Neural progenitor cell (in vitro differentiated cells): ENCODE measurements at regions not wholly inside any gene's neighbourhood (a gene's known extent, or its start where the extent isn't known, plus 50 kb on each side); places are given as distances from the start of the nearest gene placed in this dataset.

ENCODE experiments used
- DNase-seq: peaks from one replicate; pipeline ENCODE4 v3.0.0-alpha.2; 2016; ENCODE audit warnings: low spot score
- H2AFZ ChIP-seq: fragments of 200-600 bp; sonication (generic); replicated peaks from 2 replicates; pipeline ENCODE4 v1.6.1; 2016; ENCODE audit warnings: antibody characterized with exemption
- H3F3A ChIP-seq: fragments of 200-600 bp; sonication (generic); 2 replicates; pipeline ENCODE4 v1.6.1; 2016; ENCODE audit warnings: antibody characterized with exemption, low read depth
- H3K27ac ChIP-seq: fragments of 200-600 bp; sonication (generic); 2 replicates; pipeline ENCODE4 v1.5.1; 2016; ENCODE audit warnings: mild to moderate bottlenecking
- H3K27me3 ChIP-seq: fragments of 200-600 bp; sonication (generic); 2 replicates; pipeline ENCODE4 v1.6.1; 2016; ENCODE audit warnings: mild to moderate bottlenecking, moderate library complexity
- H3K36me3 ChIP-seq: fragments of 200-600 bp; sonication (generic); 2 replicates; pipeline ENCODE4 v1.5.1; 2016
- H3K4me1 ChIP-seq: fragments of 200-600 bp; sonication (generic); 2 replicates; pipeline ENCODE4 v1.6.1; 2016; ENCODE audit warnings: mixed run types
- H3K4me2 ChIP-seq: fragments of 200-600 bp; sonication (generic); 2 replicates; pipeline ENCODE4 v1.6.1; 2016
- H3K4me3 ChIP-seq: fragments of 200-600 bp; sonication (generic); 2 replicates; pipeline ENCODE4 v1.5.1; 2016
- H3K79me2 ChIP-seq: fragments of 200-600 bp; sonication (generic); 2 replicates; pipeline ENCODE4 v1.6.1; 2016; ENCODE audit warnings: low read depth
- H3K9ac ChIP-seq: fragments of 200-600 bp; sonication (generic); 2 replicates; pipeline ENCODE4 v1.6.1; 2016
- H3K9me3 ChIP-seq: fragments of 200-600 bp; sonication (generic); 2 replicates; pipeline ENCODE4 v1.5.1; 2016; ENCODE audit warnings: low read depth
- H4K20me1 ChIP-seq: fragments of 200-600 bp; sonication (generic); 2 replicates; pipeline ENCODE4 v1.6.1; 2016; ENCODE audit warnings: low read depth
- H3K27ac Mint-ChIP-seq: 3 replicates; pipeline ENCODE4 v1.8.0; 2021; ENCODE audit warnings: mixed read lengths
- H3K27me3 Mint-ChIP-seq: 2 replicates; pipeline ENCODE4 v1.8.0; 2022; ENCODE audit warnings: low read depth, mild to moderate bottlenecking, inconsistent platforms, moderate library complexity, mixed read lengths; ENCODE audit not compliant: insufficient read depth
- H3K36me3 Mint-ChIP-seq: 3 replicates; pipeline ENCODE4 v1.8.0; 2021; ENCODE audit warnings: mixed read lengths
- H3K4me1 Mint-ChIP-seq: 3 replicates; pipeline ENCODE4 v1.8.0; 2021; ENCODE audit warnings: mixed read lengths
- H3K4me3 Mint-ChIP-seq: 3 replicates; pipeline ENCODE4 v1.8.0; 2021; ENCODE audit warnings: mild to moderate bottlenecking, moderate library complexity, mixed read lengths
- H3K9me3 Mint-ChIP-seq: 3 replicates; pipeline ENCODE4 v1.8.0; 2020; ENCODE audit warnings: mixed read lengths
- CTCF ChIP-seq: fragments of 200-600 bp; sonication (generic); IDR thresholded peaks from 2 replicates; pipeline ENCODE4 v1.5.1; 2017; ENCODE audit warnings: antibody characterized with exemption, mild to moderate bottlenecking
- EZH2 ChIP-seq: fragments of 200-600 bp; sonication (generic); IDR thresholded peaks from 2 replicates; pipeline ENCODE4 v1.6.1; 2017; ENCODE audit warnings: antibody characterized with exemption, mild to moderate bottlenecking, moderate library complexity
- EZH2phosphoT487 ChIP-seq: fragments of 200-600 bp; sonication (generic); IDR thresholded peaks from 2 replicates; pipeline ENCODE4 v1.6.1; 2017; ENCODE audit warnings: antibody characterized with exemption

- H3K4me1 Mint-ChIP-seq: peaks cover 19% of the 10 kb centered on the region
Measured at GRCh38 chr9:108017671-108018070, 528.1 kb upstream of the KLF4 start.

GRCh38 chr9:108016446-108016845, 526.9 kb upstream of the KLF4 start:
- Histone ChIP-seq H3K79me2 (no peaks in the 10 kb centered on the region), H3K36me3 (no peaks in the 10 kb centered on the region), H3K9ac (no peak overlapping the region), H3F3A (no peaks in the 10 kb centered on the region), H4K20me1 (no peaks in the 10 kb centered on the region), H3K4me2 (no peak overlapping the region), H3K4me3 (no peak overlapping the region), H3K27ac (no peak overlapping the region), H3K27me3 (no peaks in the 10 kb centered on the region), H3K9me3 (no peaks in the 10 kb centered on the region), H3K4me1 (peaks cover 10% of the 10 kb centered on the region), H2AFZ (peak overlapping the region; percentile 7)
- H3K4me1 Mint-ChIP-seq: peaks cover 19% of the 10 kb centered on the region
- no peaks in the 10 kb centered on the region for H3K27me3 Mint-ChIP-seq
- no peak for DNase-seq
- H3K4me3 Mint-ChIP-seq: no peak overlapping the region
- H3K9me3 Mint-ChIP-seq: no peaks in the 10 kb centered on the region
- H3K36me3 Mint-ChIP-seq: no peaks in the 10 kb centered on the region
- H3K27ac Mint-ChIP-seq: peak overlapping the region; percentile 5
- no peak for TF ChIP-seq CTCF
- no peak for TF ChIP-seq EZH2
- no peak for TF ChIP-seq EZH2phosphoT487

More at GRCh38 chr9:108017671-108018070, 528.1 kb upstream of the KLF4 start:
- H3F3A ChIP-seq: no peaks in the 10 kb centered on the region
- no peak overlapping the region for H3K27ac ChIP-seq
- TF ChIP-seq EZH2 (no peak), EZH2phosphoT487 (no peak), CTCF (no peak)
- no peaks in the 10 kb centered on the region for H3K36me3 ChIP-seq
- H2AFZ ChIP-seq: no peak overlapping the region
- H3K4me2 ChIP-seq: no peak overlapping the region
- no peaks in the 10 kb centered on the region for H3K27me3 ChIP-seq
- H4K20me1 ChIP-seq: no peaks in the 10 kb centered on the region
- H3K9ac ChIP-seq: no peak overlapping the region
- no peaks in the 10 kb centered on the region for H3K9me3 ChIP-seq
- H3K4me1 ChIP-seq: peaks cover 10% of the 10 kb centered on the region
- peaks cover under 1% of the 10 kb centered on the region for H3K9me3 Mint-ChIP-seq
- no peak overlapping the region for H3K27ac Mint-ChIP-seq
- H3K27me3 Mint-ChIP-seq: no peaks in the 10 kb centered on the region
- no peaks in the 10 kb centered on the region for H3K36me3 Mint-ChIP-seq
- H3K4me3 Mint-ChIP-seq: no peak overlapping the region
- no peaks in the 10 kb centered on the region for H3K79me2 ChIP-seq
- DNase-seq: peak; percentile 72
- H3K4me3 ChIP-seq: no peak overlapping the region

GRCh38 chr9:108015690-108016089, 526.1 kb upstream of the KLF4 start:
- peaks cover 15% of the 10 kb centered on the region for H3K4me1 Mint-ChIP-seq
- Histone ChIP-seq H3K4me3 (no peak overlapping the region), H3K27ac (no peak overlapping the region), H4K20me1 (no peaks in the 10 kb centered on the region), H3K36me3 (no peaks in the 10 kb centered on the region), H3K4me1 (peaks cover 10% of the 10 kb centered on the region), H2AFZ (no peak overlapping the region), H3K79me2 (no peaks in the 10 kb centered on the region), H3K9ac (no peak overlapping the region), H3F3A (no peaks in the 10 kb centered on the region), H3K4me2 (no peak overlapping the region), H3K27me3 (no peaks in the 10 kb centered on the region), H3K9me3 (no peaks in the 10 kb centered on the region)
- no peaks in the 10 kb centered on the region for H3K27me3 Mint-ChIP-seq
- no peak overlapping the region for H3K4me3 Mint-ChIP-seq
- TF ChIP-seq EZH2phosphoT487: no peak
- TF ChIP-seq EZH2: no peak
- no peak for TF ChIP-seq CTCF
- no peaks in the 10 kb centered on the region for H3K36me3 Mint-ChIP-seq
- no peak for DNase-seq
- H3K27ac Mint-ChIP-seq: no peak overlapping the region
- no peaks in the 10 kb centered on the region for H3K9me3 Mint-ChIP-seq

- Histone ChIP-seq H3K4me1 (peaks cover 10% of the 10 kb centered on the region), H3K9me3 (no peaks in the 10 kb centered on the region), H4K20me1 (no peaks in the 10 kb centered on the region), H2AFZ (no peak overlapping the region), H3K27me3 (no peaks in the 10 kb centered on the region), H3K27ac (no peak overlapping the region), H3K4me2 (no peak overlapping the region), H3K9ac (no peak overlapping the region), H3F3A (no peaks in the 10 kb centered on the region), H3K36me3 (no peaks in the 10 kb centered on the region), H3K79me2 (no peaks in the 10 kb centered on the region), H3K4me3 (no peak overlapping the region)
- H3K4me1 Mint-ChIP-seq: peaks cover 15% of the 10 kb centered on the region
- H3K27ac Mint-ChIP-seq: no peak overlapping the region
- no peak for DNase-seq
- H3K9me3 Mint-ChIP-seq: no peaks in the 10 kb centered on the region
- no peak for TF ChIP-seq EZH2phosphoT487
- TF ChIP-seq CTCF: no peak
- no peak for TF ChIP-seq EZH2
- no peak overlapping the region for H3K4me3 Mint-ChIP-seq
- no peaks in the 10 kb centered on the region for H3K27me3 Mint-ChIP-seq
- no peaks in the 10 kb centered on the region for H3K36me3 Mint-ChIP-seq
Measured at GRCh38 chr9:108014353-108014752, 524.8 kb upstream of the KLF4 start.
